Stimulated activated CD4-positive, alpha-beta T cell treated with anti-CD3 and anti-CD28 coated beads, Interleukin-15, amount 100 ng/mL, for 1 hour (primary cell): ENCODE measurements at regions not wholly inside any gene's neighbourhood (a gene's known extent, or its start where the extent isn't known, plus 50 kb on each side); places are given as distances from the start of the nearest gene placed in this dataset.

Experiments
- DNase-seq, 2 donors: peaks; one replicate each; pipeline ENCODE4 v3.0.0-alpha.2; 2020; ENCODE audit warnings: low read depth in 1 of 2, low spot score in 1 of 2

DNA sequence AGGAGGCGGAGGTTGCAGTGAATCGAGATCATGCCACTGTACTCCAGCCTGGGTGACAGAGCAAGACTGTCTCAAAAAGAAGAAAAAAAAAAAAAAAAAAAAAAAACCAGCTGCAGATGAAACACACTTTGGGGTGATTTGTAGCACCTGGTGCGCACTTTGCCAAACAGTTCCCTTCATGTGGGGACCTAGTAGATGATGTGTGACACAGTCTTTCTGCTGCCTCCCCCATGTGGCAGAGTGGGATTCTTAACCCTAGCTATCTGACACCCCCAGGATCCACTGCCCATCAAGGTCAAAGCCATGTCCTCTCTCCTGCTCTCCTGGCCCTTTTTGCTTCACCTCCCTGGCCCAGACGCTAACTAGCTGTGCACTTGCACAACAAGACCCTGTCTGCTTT lies 52.1 kb upstream of the PDZD8 start:
- no peak for DNase-seq

DNA sequence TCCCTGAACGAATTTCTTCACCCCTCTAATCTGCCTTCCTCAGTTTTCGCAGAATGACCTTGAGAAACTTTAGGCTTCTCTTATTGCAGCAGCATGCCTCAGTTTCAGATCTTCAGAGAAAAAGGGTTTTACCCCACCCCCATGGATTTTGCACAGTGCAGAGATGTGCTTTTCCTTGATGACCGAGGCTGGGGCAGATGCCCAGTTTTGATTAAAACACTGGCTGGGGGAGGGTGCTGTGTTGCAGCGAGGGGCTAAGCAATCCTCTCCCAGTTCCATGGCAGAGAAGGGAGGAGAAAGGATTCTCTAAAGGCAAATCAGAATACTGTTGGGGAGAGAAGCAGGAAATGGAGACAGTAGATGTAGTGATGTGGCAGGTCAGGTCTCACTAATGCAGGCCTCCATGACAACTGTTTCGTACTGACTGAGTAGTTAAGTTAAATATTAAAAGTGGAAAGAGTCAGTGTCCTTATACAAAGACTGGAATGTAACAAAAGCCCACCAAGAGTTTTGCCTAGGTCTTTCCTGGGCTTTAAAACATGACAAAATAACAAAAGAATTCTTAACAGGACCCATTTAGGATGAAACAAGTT lies 50.8 kb upstream of the PDZD8 start:
- no peak for DNase-seq

DNA sequence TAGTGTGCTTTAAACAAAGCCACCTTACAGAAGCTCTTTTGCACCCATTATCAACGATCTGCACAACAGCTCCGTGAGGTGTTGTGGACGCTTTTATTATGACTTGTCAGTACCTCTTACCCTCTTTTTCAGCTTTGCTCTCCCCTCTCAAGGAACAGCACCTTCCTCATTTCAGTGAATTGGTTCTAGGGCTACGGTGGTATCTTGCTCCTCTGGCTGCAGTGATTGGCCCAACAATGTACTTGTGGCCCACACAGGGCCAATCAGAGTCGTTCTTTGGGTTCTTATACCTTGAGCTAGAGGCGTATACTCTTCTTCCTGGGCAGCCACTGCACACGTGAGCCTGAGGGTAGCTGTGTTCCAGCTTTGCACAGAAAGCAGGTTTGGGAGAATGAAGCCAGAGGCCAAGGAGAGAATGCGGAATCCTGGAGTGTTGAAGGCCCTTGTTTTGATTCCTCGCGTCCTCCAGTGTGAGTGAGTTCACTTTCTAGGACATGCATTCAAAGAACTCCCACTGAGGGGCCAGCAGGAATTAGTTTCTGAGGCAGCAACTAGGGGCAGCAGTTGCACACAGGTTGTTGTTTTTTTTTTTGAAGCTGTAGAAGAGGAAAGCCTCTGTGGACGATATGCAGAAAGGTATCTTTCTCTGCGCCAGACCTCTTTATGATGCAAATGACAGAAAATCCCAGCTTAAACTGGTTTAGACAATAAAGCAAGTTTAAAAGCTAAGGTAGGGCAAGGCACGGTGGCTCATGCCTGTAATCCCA lies 49.8 kb upstream of the PDZD8 start:
- DNase-seq: no peak
